ENCODE measurements at regions not wholly inside any gene's neighbourhood (a gene's known extent, or its start where the extent isn't known, plus 50 kb on each side); places are given as distances from the start of the nearest gene placed in this dataset.

GRCh38 chr12:103050273-103050672, 92.8 kb downstream of the ASCL1 start:
- no peak for TF ChIP-seq YY1 (IDR thresholded peaks at IDR 0.05; ENCODE audit: insufficient read depth, insufficient read length)
- TF ChIP-seq ZNF274 (IDR thresholded peaks at IDR 0.05; ENCODE audit: low read depth, low read length): no peak

Data from NT2/D1 (cell line).